Effector CD8-positive, alpha-beta T cell (primary cell): ENCODE measurements at regions not wholly inside any gene's neighbourhood (a gene's known extent, or its start where the extent isn't known, plus 50 kb on each side); places are given as distances from the start of the nearest gene placed in this dataset.
"Not testable (repeated sequence)": the region's sequence is repeated elsewhere in the genome, so short reads cannot be mapped to it uniquely, and the experiment has no call there.

Experiments used
- DNase-seq: peaks from one replicate; lab custom pipeline; 2025; lab: John Stamatoyannopoulos, UW

DNA sequence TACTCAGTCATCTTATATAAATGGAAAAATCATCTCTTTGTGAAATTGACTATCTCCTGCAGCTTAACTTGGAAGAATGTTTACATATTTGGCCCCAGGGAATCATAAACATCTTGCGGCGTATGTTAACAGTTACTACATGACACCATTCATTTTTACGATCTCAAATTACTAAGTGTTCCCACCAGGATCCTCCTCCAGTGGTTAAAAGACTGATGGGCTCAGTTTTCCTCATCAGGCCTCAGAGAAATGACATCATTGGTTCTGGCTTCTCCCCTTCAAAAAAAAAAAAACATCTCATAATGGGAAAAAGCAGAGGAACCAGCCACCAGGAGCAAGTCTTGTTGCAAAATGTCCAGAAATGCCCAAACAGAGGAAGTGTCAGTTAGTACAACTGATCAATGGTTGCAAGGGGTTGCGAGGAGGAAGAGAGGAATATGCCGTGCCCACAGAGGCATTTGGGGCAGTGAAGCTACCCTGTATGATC lies 70.5 kb upstream of the LIPC start:
- DNase-seq: no peak

DNA sequence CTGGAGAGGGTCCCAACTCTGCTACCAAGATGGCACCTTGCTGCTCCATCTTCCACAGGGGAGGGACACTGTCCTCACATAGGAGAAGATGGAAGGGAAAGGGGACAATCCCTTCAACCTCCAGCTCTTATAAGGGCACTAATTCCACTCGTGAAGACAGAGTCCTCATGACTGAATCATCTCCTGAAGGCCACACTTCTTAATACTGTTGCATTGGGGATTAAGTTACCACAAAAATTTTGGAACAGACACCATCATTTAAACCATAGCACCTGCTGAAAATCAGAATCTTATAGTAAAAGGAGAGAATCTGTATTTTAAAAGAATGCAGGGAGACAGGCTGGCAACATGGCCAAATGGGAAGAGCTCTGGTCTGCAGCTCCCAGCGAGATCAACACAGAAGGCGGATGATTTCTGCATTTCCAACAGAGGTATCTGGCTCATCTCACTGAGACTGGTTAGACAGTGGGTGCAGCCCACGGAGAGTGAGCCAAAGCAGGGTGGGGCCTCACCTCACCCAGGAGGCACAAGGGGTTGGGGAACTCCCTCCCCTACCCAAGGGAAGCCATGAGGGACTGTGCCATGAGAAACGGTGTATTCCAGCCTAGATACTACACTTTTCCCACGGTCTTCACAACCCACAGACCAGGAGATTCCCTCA lies 69.4 kb upstream of the LIPC start:
- DNase-seq: no peak

DNA sequence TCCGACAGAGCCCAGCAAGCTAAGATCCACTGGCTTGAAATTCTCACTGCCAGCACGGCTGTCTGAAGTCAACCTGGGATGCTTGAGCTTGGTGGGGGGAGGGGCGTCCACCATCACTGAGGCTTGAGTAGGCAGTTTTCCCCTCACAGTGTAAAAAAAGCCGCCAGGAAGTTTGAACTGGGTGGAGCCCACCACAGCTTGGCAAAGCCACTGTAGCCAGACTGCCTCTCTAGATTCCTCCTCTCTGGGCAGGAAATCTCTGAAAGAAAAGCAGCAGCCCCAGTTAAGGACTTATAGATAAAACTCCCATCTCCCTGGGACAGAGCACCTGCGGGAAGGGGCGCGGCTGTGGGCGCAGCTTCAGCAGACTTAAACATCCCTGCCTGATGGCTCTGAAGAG lies 68.7 kb upstream of the LIPC start:
- DNase-seq: not testable (repeated sequence)

DNA sequence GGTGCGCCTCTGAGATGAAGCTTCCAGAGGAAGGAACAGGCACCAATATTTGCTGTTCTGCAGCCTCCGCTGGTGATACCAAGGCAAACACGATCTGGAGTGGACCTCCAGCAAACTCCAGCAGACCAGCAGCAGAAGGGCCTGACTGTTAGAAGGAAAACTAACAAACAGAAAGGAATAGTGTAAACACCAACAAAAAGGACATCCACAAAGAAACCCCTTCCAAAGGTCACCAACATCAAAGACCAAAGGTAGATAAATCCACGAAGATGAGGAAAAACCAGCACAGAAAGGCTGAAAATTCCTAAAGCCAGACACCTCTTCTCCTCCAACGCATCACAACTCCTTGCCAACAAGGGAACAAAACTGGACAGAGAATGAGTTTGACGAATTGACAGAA lies 68.1 kb upstream of the LIPC start:
- DNase-seq: not testable (repeated sequence)

DNA sequence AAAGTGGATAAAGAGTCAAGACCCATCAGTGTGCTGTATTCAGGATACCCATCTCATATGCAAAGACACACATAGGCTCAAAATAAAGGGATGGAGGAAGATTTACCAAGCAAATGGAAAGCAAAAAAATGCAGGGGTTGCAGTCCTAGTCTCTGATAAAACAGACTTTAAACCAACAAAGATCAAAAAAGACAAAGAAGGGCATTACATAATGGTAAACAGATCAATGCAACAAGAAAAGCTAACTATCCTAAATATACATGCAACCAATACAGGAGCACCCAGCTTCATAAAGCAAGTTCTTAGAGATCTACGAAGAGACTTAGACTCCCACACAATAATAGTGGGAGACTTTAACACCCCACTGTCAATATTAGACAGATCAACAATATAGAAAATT lies 66.7 kb upstream of the LIPC start:
- not testable (repeated sequence) for DNase-seq

DNA sequence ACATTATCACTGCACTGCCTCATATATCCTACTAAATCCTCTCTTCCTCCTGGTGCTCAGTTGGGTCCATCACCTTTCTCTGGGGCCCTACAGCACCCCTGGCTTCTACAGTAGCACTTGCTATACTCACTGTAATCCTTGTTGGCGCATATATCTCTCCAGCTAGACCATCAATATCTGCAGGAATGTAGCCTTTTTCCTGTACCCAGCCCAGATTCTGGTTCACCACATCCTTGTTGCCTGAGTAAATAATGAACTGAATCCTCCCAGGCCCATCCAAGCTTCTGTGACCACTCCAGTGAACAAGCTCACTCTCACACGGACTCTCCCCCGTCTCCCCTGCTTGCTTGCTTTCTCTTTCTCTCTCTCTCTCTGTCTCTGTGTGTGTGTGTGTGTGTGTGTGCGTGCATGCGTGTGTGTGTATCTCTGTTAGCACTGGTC lies 62.5 kb upstream of the LIPC start:
- no peak for DNase-seq

DNA sequence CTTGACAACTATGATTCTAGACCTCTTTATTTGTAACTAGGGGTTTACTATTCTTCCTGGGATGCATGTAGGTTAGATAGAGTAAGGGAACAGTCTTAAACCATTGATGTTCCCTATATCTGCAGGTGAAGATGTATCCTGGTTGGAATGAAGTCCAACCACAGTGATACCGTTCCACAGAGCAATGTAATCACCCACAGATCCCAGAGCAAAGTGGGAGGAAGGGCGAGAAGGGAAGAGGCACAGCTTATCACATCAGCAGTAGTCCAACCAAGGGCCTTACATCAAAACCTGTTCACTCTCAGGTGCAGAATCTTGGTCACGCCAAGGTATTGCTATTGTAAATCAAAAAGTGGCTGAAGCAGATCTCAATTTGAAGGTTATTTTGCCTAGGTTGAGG lies 61.8 kb upstream of the LIPC start:
- no peak for DNase-seq

DNA sequence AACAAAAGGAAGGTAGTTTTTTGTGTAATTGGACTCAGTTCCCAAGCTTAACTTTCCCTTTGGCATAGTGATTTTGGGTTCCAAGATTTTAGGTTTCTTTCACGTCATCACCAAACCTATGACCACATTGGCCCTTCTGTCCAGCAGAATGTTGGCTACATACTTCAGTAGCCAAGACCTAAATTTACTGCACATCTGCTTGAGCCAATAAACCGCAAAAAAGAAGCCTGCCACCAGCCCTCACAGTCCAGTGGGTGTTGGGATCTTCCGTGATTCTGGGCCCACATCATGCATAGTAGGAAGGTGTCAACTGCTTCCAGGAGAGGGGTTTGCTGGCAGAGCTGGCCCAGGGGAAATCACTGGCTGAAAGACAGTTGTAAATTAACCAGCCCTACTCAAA lies 57.6 kb upstream of the LIPC start:
- no peak for DNase-seq

DNA sequence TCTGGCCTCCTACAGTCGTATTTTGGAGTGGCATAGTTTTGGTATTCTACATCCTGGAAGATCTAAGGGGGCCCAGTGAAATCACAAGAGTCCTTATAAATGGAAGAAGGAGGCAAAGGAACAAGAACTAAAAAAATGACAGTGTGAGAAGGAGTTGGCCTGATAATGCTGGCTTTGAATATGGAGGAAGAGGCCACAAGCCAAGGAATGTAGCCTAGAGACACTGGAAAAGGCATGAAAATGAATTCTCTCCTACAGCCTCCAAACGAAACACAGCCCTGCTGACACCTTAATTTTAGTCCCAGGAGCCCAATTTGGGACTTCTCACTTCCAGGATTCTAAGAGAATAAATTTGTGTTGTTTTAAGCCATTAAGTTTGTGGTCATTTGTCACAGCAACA lies 54.6 kb upstream of the LIPC start:
- DNase-seq: no peak

DNA sequence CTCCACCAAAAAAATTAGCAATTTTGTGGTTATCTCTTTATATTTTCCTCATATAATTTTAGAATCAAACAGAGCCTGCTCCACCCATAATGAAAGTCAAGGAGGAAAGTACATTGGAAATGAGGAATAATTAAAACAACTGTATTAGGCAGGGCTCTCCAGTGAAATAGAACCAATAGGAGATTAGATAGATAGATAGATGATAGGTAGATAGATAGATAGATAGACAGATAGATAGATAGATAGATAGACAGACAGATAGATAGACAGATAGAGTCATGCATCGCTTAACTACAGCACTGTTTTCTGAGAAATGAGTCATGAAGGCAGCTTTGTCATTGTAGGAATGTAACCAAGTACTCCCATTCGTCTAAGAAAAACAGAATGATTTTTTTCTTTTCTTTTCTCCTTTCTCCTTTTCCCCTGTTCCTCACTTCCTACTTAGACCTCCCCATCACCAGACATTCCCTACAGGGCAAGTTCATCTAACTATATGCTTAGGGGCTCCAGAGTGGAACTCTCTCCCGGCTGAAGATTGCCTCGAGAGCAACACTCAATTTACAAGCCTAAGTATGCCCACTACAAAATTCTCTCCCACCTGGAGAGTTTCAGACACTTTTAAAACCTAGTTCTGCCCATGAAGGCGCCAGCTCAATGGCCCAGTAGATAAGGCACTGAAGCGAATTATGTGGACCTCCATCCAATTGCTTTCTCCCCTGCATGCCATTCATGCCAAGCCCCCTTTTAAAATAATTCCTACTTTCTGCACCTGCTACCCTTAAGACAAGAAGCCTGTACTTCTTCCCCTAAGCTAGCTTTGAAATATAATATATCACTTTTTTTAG lies 53.3 kb upstream of the LIPC start:
- DNase-seq: no peak

DNA sequence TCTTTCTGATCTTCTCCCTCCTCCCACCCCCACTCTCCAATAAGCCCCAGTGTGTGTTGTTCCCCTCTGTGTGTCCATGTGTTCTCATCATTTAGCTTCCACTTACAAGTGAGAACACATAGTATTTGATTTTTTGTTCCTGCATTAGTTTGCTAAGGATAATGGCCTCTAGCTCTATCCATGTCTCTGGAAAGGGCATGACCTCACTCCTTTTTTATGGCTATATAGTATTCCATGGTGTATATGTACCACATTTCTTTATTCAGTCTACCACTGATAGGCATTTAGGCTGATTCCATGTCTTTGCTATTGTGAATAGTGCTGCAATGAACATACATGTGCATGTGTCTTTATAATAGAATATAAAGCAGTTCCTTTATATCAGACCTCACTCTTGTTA lies 52.3 kb upstream of the LIPC start:
- not testable (repeated sequence) for DNase-seq

DNA sequence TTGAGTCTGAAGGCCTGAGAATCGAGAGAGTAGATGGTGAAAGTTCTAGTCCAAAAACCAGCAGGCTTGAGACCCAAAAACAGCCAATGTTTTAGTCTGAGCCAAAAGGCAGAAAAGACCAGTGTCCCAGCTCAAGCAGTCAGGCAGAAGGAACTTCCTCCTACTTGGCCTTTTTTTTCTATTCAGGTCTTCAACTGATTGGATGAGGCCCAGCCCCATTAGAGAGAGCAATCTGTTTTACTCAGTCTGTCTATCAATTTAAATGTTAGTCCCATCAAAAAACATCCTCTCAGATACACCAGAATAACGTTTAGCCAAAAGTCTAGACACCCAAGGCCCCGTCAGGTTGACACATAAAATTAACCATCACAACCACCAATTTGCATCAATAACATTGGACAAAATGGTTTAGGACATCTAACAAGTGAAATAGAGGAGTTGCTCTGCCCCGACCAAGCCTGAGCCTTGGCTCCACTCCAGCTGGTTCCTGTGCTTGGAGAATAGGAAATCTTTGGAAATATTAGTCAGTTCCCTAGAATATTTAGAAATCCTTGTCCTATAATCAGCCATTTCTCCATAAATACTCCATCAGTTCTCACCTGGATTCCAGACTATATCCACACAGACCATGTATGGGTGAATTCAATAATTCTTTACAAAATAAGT lies 51.4 kb upstream of the LIPC start:
- no peak for DNase-seq

DNA sequence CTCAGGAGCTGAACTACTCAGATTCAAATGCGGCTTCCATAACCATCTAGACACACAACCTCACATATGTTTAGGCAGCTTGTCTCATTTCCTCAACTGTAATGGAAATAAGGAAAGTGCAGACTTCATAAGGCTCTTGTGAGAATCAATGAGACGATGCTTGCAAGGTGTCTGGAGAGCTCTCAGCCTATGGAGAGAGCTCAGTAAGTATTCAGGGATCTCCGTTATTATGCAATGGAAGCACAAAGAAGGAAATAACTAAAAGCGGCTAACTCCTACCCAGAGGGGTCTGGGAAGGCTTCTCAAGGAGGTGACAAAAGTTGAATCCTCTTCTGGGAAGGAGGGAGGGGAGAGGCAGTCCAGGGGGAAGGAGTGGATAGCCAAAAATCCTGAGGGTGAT lies 50.1 kb upstream of the LIPC start:
- no peak for DNase-seq
